Skeletal muscle tissue (tissue), 3 donors: ENCODE measurements at regions not wholly inside any gene's neighbourhood (a gene's known extent, or its start where the extent isn't known, plus 50 kb on each side); places are given as distances from the start of the nearest gene placed in this dataset.

Experiments
- H3K27ac ChIP-seq: one replicate; pipeline ENCODE4 v1.7.0; 2013; ENCODE audit warnings: mild to moderate bottlenecking, low read depth, low read length, inconsistent platforms
- H3K27me3 ChIP-seq, 3 donors: one replicate each; pipeline ENCODE4 v1.7.0; 2013; ENCODE audit warnings: low read length in 3 of 3; ENCODE audit not compliant: control insufficient read depth in 3 of 3, insufficient read depth in 3 of 3
- H3K36me3 ChIP-seq, 3 donors: one replicate each; pipeline ENCODE4 v1.7.0; 2013; ENCODE audit warnings: low read length in 3 of 3; ENCODE audit not compliant: control insufficient read depth in 3 of 3, insufficient read depth in 3 of 3
- H3K4me1 ChIP-seq, 3 donors: one replicate each; pipeline ENCODE4 v1.7.0; 2013; ENCODE audit warnings: low read length in 3 of 3, mild to moderate bottlenecking in 3 of 3; ENCODE audit not compliant: control insufficient read depth in 3 of 3, insufficient read depth in 3 of 3
- H3K4me3 ChIP-seq, 3 donors: one replicate each; pipeline ENCODE4 v1.7.0; 2013; ENCODE audit warnings: low read length in 3 of 3
- H3K9ac ChIP-seq, 3 donors: one replicate each; pipeline ENCODE4 v1.7.0; 2013; ENCODE audit warnings: low read length in 3 of 3, mild to moderate bottlenecking in 3 of 3, moderate library complexity in 2 of 3, low read depth in 1 of 3
- H3K9me3 ChIP-seq, 3 donors: one replicate each; pipeline ENCODE4 v1.7.0; 2013; ENCODE audit warnings: low read length in 3 of 3; ENCODE audit not compliant: control insufficient read depth in 3 of 3
- donor health status: Osteomylitis.

GRCh38 chr2:192313773-192314172, 119.0 kb upstream of the TMEFF2 start:
- Histone ChIP-seq H3K4me3 (no peak overlapping the region), H3K36me3 (no peaks in the 10 kb centered on the region), H3K9ac (no peak overlapping the region), H3K27ac (no peak overlapping the region), H3K27me3 (no peaks in the 10 kb centered on the region), H3K9me3 (no peaks in the 10 kb centered on the region), H3K4me1 (no peaks in the 10 kb centered on the region)

GRCh38 chr2:192311701-192312460, 117.1 kb upstream of the TMEFF2 start:
- no peaks in the 10 kb centered on the region for H3K27me3 ChIP-seq
- no peaks in the 10 kb centered on the region for H3K36me3 ChIP-seq
- no peaks in the 10 kb centered on the region for H3K4me1 ChIP-seq
- no peaks in the 10 kb centered on the region for H3K9me3 ChIP-seq
- H3K27ac ChIP-seq = no peak overlapping the region
- no peak overlapping the region for H3K4me3 ChIP-seq
- no peak overlapping the region for H3K9ac ChIP-seq

GRCh38 chr2:192307530-192307929, 112.8 kb upstream of the TMEFF2 start:
- H3K9me3 ChIP-seq = no peaks in the 10 kb centered on the region
- no peak overlapping the region for H3K9ac ChIP-seq
- no peak overlapping the region for H3K27ac ChIP-seq
- no peaks in the 10 kb centered on the region for H3K36me3 ChIP-seq
- no peak overlapping the region for H3K4me3 ChIP-seq
- no peaks in the 10 kb centered on the region for H3K27me3 ChIP-seq
- H3K4me1 ChIP-seq = no peaks in the 10 kb centered on the region

- no peaks in the 10 kb centered on the region for H3K9me3 ChIP-seq
- H3K9ac ChIP-seq = no peak overlapping the region
- no peaks in the 10 kb centered on the region for H3K36me3 ChIP-seq
Observed at GRCh38 chr2:192298664-192299063, 103.9 kb upstream of the TMEFF2 start.

GRCh38 chr2:192292478-192292877, 97.7 kb upstream of the TMEFF2 start:
- Histone ChIP-seq H3K4me1 (no peaks in the 10 kb centered on the region), H3K27ac (no peak overlapping the region), H3K36me3 (no peaks in the 10 kb centered on the region), H3K9ac (no peak overlapping the region), H3K4me3 (no peak overlapping the region), H3K9me3 (no peaks in the 10 kb centered on the region), H3K27me3 (no peaks in the 10 kb centered on the region)

More at GRCh38 chr2:192298664-192299063, 103.9 kb upstream of the TMEFF2 start:
- Histone ChIP-seq H3K4me3 (no peak overlapping the region), H3K27me3 (no peaks in the 10 kb centered on the region), H3K4me1 (no peaks in the 10 kb centered on the region), H3K27ac (no peak overlapping the region)

GRCh38 chr2:192288295-192288694, 93.6 kb upstream of the TMEFF2 start:
- no peaks in the 10 kb centered on the region for H3K9me3 ChIP-seq
- no peak overlapping the region for H3K9ac ChIP-seq
- H3K36me3 ChIP-seq = no peaks in the 10 kb centered on the region
- H3K27ac ChIP-seq = no peak overlapping the region
- no peaks in the 10 kb centered on the region for H3K4me1 ChIP-seq
- H3K27me3 ChIP-seq = no peaks in the 10 kb centered on the region
- H3K4me3 ChIP-seq = no peak overlapping the region

- no peak overlapping the region for H3K4me3 ChIP-seq
- no peaks in the 10 kb centered on the region for H3K27me3 ChIP-seq
- H3K4me1 ChIP-seq = no peaks in the 10 kb centered on the region
- H3K27ac ChIP-seq = no peak overlapping the region
- no peak overlapping the region for H3K9ac ChIP-seq
- no peaks in the 10 kb centered on the region for H3K9me3 ChIP-seq
- H3K36me3 ChIP-seq = no peaks in the 10 kb centered on the region
Observed at GRCh38 chr2:192286093-192286701, 91.5 kb upstream of the TMEFF2 start.

GRCh38 chr2:192283450-192283849, 88.7 kb upstream of the TMEFF2 start:
- no peaks in the 10 kb centered on the region for H3K27me3 ChIP-seq
- H3K36me3 ChIP-seq = no peaks in the 10 kb centered on the region
- no peak overlapping the region for H3K27ac ChIP-seq
- H3K9ac ChIP-seq = no peak overlapping the region
- H3K9me3 ChIP-seq = no peaks in the 10 kb centered on the region
- H3K4me1 ChIP-seq = no peaks in the 10 kb centered on the region
- H3K4me3 ChIP-seq = no peak overlapping the region

- no peak overlapping the region for H3K27ac ChIP-seq
- no peaks in the 10 kb centered on the region for H3K36me3 ChIP-seq
- no peaks in the 10 kb centered on the region for H3K9me3 ChIP-seq
- no peak overlapping the region for H3K9ac ChIP-seq
- H3K4me1 ChIP-seq = no peaks in the 10 kb centered on the region
- no peak overlapping the region for H3K4me3 ChIP-seq
- no peaks in the 10 kb centered on the region for H3K27me3 ChIP-seq
Observed at GRCh38 chr2:192278701-192279100, 84.0 kb upstream of the TMEFF2 start.

GRCh38 chr2:192277494-192278109, 82.9 kb upstream of the TMEFF2 start:
- H3K36me3 ChIP-seq = no peaks in the 10 kb centered on the region
- no peaks in the 10 kb centered on the region for H3K27me3 ChIP-seq
- H3K9me3 ChIP-seq = no peaks in the 10 kb centered on the region
- H3K4me1 ChIP-seq = no peaks in the 10 kb centered on the region
- no peak overlapping the region for H3K9ac ChIP-seq
- no peak overlapping the region for H3K4me3 ChIP-seq
- no peak overlapping the region for H3K27ac ChIP-seq
